ENCODE measurements at regions not wholly inside any gene's neighbourhood (a gene's known extent, or its start where the extent isn't known, plus 50 kb on each side); places are given as distances from the start of the nearest gene placed in this dataset.

GRCh38 chr2:12071318-12071717 is 324.9 kb downstream of the LPIN1 start:
- no peak for TF ChIP-seq CTCF (IDR thresholded peaks at IDR 0.05; ENCODE audit: low read depth, low read length)
- no peak for TF ChIP-seq EZH2phosphoT487 (IDR thresholded peaks at IDR 0.05; ENCODE audit: low read depth)
